Nephron (organoid): ENCODE measurements at regions not wholly inside any gene's neighbourhood (a gene's known extent, or its start where the extent isn't known, plus 50 kb on each side); places are given as distances from the start of the nearest gene placed in this dataset.

Experiments used
- H3K27ac Mint-ChIP-seq, 3 experiments: 2 replicates each; pipeline ENCODE4 v1.8.0; 2020; ENCODE audit warnings: mixed read lengths in 3 of 3, mild to moderate bottlenecking in 2 of 3, moderate library complexity in 1 of 3
- H3K27me3 Mint-ChIP-seq: 2 replicates; pipeline ENCODE4 v1.8.0; 2021; ENCODE audit warnings: low read depth, mild to moderate bottlenecking, moderate library complexity, mixed read lengths
- H3K36me3 Mint-ChIP-seq: 2 replicates; pipeline ENCODE4 v1.8.0; 2020; ENCODE audit warnings: low read depth, mixed read lengths
- H3K4me1 Mint-ChIP-seq: 2 replicates; pipeline ENCODE4 v1.8.0; 2020; ENCODE audit warnings: mixed read lengths
- H3K4me3 Mint-ChIP-seq, 3 experiments: 2 replicates each; pipeline ENCODE4 v1.8.0; 2020; ENCODE audit warnings: mild to moderate bottlenecking in 3 of 3, mixed read lengths in 3 of 3, moderate library complexity in 2 of 3
- H3K9me3 Mint-ChIP-seq: 2 replicates; pipeline ENCODE4 v1.8.0; 2020; ENCODE audit warnings: mixed read lengths
- TF ChIP-seq, protein P1 (sequence below), 3 experiments: fragments of 200-600 bp; sonication (generic); IDR thresholded peaks; one replicate each; pipeline ENCODE4 v1.5.0; 2021; ENCODE audit warnings: antibody characterized with exemption in 3 of 3; ENCODE audit not compliant: unreplicated experiment in 3 of 3

DNA sequence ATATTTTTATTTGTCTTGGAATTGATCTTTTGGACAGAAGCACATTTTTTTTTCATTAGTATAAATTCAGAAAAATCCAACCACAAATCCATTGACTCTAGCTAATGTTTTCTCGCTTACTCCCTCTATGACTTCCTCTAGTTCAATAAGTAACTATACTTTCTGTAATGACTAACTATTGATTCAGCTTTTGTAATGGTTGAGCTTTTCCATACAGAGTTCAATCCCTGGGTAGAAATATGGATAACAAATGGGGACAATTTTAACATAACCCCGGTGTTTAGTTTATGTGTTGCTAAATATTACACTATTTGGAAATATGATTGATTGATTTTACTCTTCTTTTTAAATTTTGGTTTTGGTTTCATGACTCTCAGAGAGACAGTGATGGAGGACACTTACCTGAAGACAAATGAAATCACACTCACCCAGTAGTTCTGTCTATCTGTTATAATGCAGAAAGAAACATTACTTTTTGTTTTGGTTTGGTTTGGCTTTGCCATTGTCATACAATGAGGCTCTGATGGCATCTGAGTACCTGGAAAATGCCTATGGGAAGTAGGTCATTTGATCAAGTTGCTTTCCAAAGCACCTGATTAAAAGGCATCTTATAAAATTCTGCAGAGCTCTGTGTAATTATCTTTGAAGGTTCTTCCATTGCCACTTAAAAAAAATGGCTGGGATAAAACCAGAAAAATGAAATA lies 309.7 kb upstream of the MPDZ start:
- Mint-ChIP-seq H3K27ac (no peak overlapping the region), H3K4me1 (peaks cover 15% of the 10 kb centered on the region), H3K27me3 (no peaks in the 10 kb centered on the region), H3K9me3 (peaks cover 2% of the 10 kb centered on the region), H3K36me3 (no peaks in the 10 kb centered on the region), H3K4me3 (no peak overlapping the region)
- TF ChIP-seq, protein P1, sequence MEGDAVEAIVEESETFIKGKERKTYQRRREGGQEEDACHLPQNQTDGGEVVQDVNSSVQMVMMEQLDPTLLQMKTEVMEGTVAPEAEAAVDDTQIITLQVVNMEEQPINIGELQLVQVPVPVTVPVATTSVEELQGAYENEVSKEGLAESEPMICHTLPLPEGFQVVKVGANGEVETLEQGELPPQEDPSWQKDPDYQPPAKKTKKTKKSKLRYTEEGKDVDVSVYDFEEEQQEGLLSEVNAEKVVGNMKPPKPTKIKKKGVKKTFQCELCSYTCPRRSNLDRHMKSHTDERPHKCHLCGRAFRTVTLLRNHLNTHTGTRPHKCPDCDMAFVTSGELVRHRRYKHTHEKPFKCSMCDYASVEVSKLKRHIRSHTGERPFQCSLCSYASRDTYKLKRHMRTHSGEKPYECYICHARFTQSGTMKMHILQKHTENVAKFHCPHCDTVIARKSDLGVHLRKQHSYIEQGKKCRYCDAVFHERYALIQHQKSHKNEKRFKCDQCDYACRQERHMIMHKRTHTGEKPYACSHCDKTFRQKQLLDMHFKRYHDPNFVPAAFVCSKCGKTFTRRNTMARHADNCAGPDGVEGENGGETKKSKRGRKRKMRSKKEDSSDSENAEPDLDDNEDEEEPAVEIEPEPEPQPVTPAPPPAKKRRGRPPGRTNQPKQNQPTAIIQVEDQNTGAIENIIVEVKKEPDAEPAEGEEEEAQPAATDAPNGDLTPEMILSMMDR (IDR thresholded peaks at IDR 0.05; ENCODE audit: unreplicated experiment in 3 of 3): no peak

GRCh38 chr9:13588151-13589033 lies 308.9 kb upstream of the MPDZ start:
- Mint-ChIP-seq H3K9me3 (peaks cover 2% of the 10 kb centered on the region), H3K27me3 (no peaks in the 10 kb centered on the region), H3K27ac (no peak overlapping the region), H3K4me3 (no peak overlapping the region), H3K36me3 (no peaks in the 10 kb centered on the region), H3K4me1 (peaks cover 15% of the 10 kb centered on the region)
- TF ChIP-seq, protein P1 (IDR thresholded peaks at IDR 0.05; ENCODE audit: unreplicated experiment in 3 of 3): no peak

- H3K4me3 Mint-ChIP-seq: no peak overlapping the region
- no peaks in the 10 kb centered on the region for H3K27me3 Mint-ChIP-seq
- TF ChIP-seq, protein P1 (IDR thresholded peaks at IDR 0.05; ENCODE audit: unreplicated experiment in 3 of 3): no peak
- no peak overlapping the region for H3K27ac Mint-ChIP-seq
- no peaks in the 10 kb centered on the region for H3K36me3 Mint-ChIP-seq
- H3K4me1 Mint-ChIP-seq: peaks cover 15% of the 10 kb centered on the region
- H3K9me3 Mint-ChIP-seq: peaks cover 2% of the 10 kb centered on the region
Measured at GRCh38 chr9:13587571-13587970, 308.1 kb upstream of the MPDZ start.

DNA sequence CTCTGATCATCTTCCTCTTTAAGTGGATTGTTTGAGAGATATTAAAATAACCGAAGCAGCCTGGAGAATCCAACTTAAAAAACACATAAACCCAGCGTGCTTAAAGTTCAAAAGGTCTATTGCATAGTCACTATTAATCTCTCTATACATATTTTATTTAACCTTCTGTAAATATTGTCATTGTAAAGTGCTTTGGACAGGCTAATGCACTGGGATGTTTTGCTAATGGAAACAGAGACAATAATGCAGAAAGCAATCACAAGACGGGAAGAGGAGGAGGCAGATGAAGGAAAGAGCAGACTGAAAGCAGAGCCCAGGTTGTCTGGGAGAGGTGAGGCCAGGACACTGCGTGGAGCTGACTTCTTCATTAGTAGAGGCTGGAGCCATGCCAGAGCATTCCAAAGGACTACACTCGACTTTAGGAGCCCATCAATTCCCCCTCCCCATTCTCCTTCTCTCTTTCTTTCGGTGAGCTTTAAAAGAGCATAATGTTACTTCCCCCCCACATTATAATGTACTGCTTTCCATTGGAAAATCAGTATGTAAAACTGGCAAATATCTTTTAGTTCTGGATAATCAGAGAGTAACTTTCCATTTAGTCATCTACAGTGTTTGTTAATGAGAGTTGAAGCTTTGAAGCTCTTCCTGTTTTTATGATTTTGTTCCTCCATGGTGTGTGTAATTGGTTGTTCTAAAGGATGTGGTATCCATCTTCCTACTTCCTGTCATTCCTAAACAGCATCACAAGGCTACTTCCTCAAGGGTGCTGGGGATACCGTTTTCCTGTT lies 307.3 kb upstream of the MPDZ start:
- Mint-ChIP-seq H3K9me3 (peaks cover 2% of the 10 kb centered on the region), H3K27me3 (no peaks in the 10 kb centered on the region), H3K4me1 (peaks cover 11% of the 10 kb centered on the region)

GRCh38 chr9:13580760-13581159 lies 301.3 kb upstream of the MPDZ start:
- TF ChIP-seq, protein P1 (IDR thresholded peaks at IDR 0.05; ENCODE audit: unreplicated experiment in 3 of 3): no peak
- Mint-ChIP-seq H3K27me3 (peaks cover 4% of the 10 kb centered on the region), H3K4me3 (no peak overlapping the region), H3K27ac (peak overlapping the region in 2 of 3 experiments; percentile 66 to 82), H3K4me1 (peaks cover 20% of the 10 kb centered on the region), H3K9me3 (peaks cover 2% of the 10 kb centered on the region), H3K36me3 (no peaks in the 10 kb centered on the region)

More for the DNA sequence above, 307.3 kb upstream of the MPDZ start:
- Mint-ChIP-seq H3K36me3 (no peaks in the 10 kb centered on the region), H3K4me3 (peak overlapping the region in 1 of 3 experiments; percentile 22), H3K27ac (no peak overlapping the region)
- TF ChIP-seq, protein P1 (IDR thresholded peaks at IDR 0.05; ENCODE audit: unreplicated experiment in 3 of 3): no peak
